ENCODE measurements at regions not wholly inside any gene's neighbourhood (a gene's known extent, or its start where the extent isn't known, plus 50 kb on each side); places are given as distances from the start of the nearest gene placed in this dataset.

- TF ChIP-seq CTCF (IDR thresholded peaks at IDR 0.05 in 4 of 5, conservative IDR thresholded peaks at IDR 0.05 in 1 of 5) (no peak), POLR2A (IDR thresholded peaks at IDR 0.05) (no peak)
Observed at GRCh38 chr4:153045111-153045982, 109.2 kb downstream of the FHDC1 start.

All from gastrocnemius medialis (tissue), 4 donors.